H1 (cell line): ENCODE measurements at regions not wholly inside any gene's neighbourhood (a gene's known extent, or its start where the extent isn't known, plus 50 kb on each side); places are given as distances from the start of the nearest gene placed in this dataset.

Source experiments
- CTCF ChIA-PET: fragments of 300-600 bp; sonication (Branson Sonifier 250); formaldehyde crosslinking; loops from one replicate; lab custom pipeline; 2021; ENCODE audit not compliant: partially characterized antibody; lab: Charles Lee
- POLR2A ChIA-PET: fragments of 300-600 bp; sonication (Branson Sonifier 250); formaldehyde crosslinking; loops from one replicate; lab custom pipeline; 2021; ENCODE audit warnings: inconsistent platforms; ENCODE audit not compliant: partially characterized antibody; lab: Charles Lee
- DNase-seq, 2 experiments: peaks; one replicate each; pipeline versions ENCODE4 v3.0.0 to v3.0.0-alpha.2; 2010 to 2022; ENCODE audit warnings: low spot score in 2 of 2, low read depth in 1 of 2, mixed read lengths in 1 of 2
- FAIRE-seq: peaks from 2 replicates; lab custom pipeline; 2011; peaks lifted over from hg19 to GRCh38; lab: Jason Lieb, UNC
- H2AFZ ChIP-seq: 2 replicates; pipeline ENCODE4 v1.8.1; 2012; ENCODE audit warnings: low read length, inconsistent platforms
- H2AK5ac ChIP-seq: 2 replicates; pipeline ENCODE4 v1.6.1; 2013; ENCODE audit warnings: low read depth, low read length
- H2BK120ac ChIP-seq: replicated peaks from 2 replicates; pipeline ENCODE3; 2013; ENCODE audit warnings: low read depth, low read length, inconsistent platforms
- H2BK12ac ChIP-seq: 2 replicates; pipeline ENCODE4 v1.6.1; 2013; ENCODE audit warnings: low read depth, low read length
- H2BK15ac ChIP-seq: 2 replicates; pipeline ENCODE4 v1.6.1; 2013; ENCODE audit warnings: low read length
- H2BK20ac ChIP-seq: 2 replicates; pipeline ENCODE4 v1.6.1; 2013; ENCODE audit warnings: low read length
- H2BK5ac ChIP-seq: 2 replicates; pipeline ENCODE4 v1.6.1; 2013; ENCODE audit warnings: low read depth, low read length
- H3K14ac ChIP-seq: 2 replicates; pipeline ENCODE4 v1.6.1; 2013; ENCODE audit warnings: inconsistent platforms; ENCODE audit not compliant: insufficient read length
- H3K18ac ChIP-seq: 2 replicates; pipeline ENCODE4 v1.6.1; 2013; ENCODE audit warnings: low read length; ENCODE audit errors: extremely low read depth
- H3K23ac ChIP-seq: 2 replicates; pipeline ENCODE4 v1.6.1; 2013; ENCODE audit warnings: inconsistent platforms; ENCODE audit not compliant: insufficient read length
- H3K23me2 ChIP-seq: 2 replicates; pipeline ENCODE4 v1.6.1; 2013; ENCODE audit warnings: low read depth, low read length
- H3K27ac ChIP-seq: 2 replicates; pipeline ENCODE4 v1.6.1; 2011; ENCODE audit warnings: low read depth, low read length, inconsistent platforms
- H3K27me3 ChIP-seq, 4 experiments: replicated peaks in 1 of 4; 1 replicate in 1 of 4; 2 replicates in 3 of 4; pipeline versions ENCODE4 v1.6.1 to v1.8.1; 2011 to 2013; ENCODE audit warnings: low read length in 3 of 4, mild to moderate bottlenecking in 3 of 4, inconsistent platforms in 2 of 4, mixed read lengths in 2 of 4, moderate library complexity in 1 of 4; ENCODE audit not compliant: control insufficient read depth in 3 of 4, insufficient read depth in 3 of 4; ENCODE audit errors: extremely low read depth in 1 of 4
- H3K36me3 ChIP-seq, 4 experiments: 2 replicates each; pipeline versions ENCODE4 v1.6.1 to v1.8.1; 2011 to 2013; ENCODE audit warnings: mild to moderate bottlenecking in 4 of 4, low read length in 3 of 4, moderate library complexity in 2 of 4, control low read depth in 1 of 4, inconsistent platforms in 1 of 4; ENCODE audit not compliant: insufficient read depth in 4 of 4, control insufficient read depth in 2 of 4
- H3K4ac ChIP-seq: replicated peaks from 2 replicates; pipeline ENCODE3; 2013; ENCODE audit warnings: low read length, low read depth, mixed read lengths, inconsistent platforms; ENCODE audit not compliant: insufficient read length
- H3K4me1 ChIP-seq, 4 experiments: replicated peaks in 1 of 4; 1 replicate in 1 of 4; 2 replicates in 3 of 4; pipeline versions ENCODE4 v1.6.1 to v1.8.1; 2011 to 2013; ENCODE audit warnings: low read length in 3 of 4, inconsistent platforms in 2 of 4, mixed read lengths in 1 of 4; ENCODE audit not compliant: insufficient read depth in 4 of 4, control insufficient read depth in 3 of 4
- H3K4me2 ChIP-seq, 2 experiments: 2 replicates each; pipeline versions ENCODE4 v1.6.1 to v1.8.1; 2011 to 2013; ENCODE audit warnings: low read depth in 2 of 2, low read length in 2 of 2, control low read depth in 1 of 2, inconsistent platforms in 1 of 2, mild to moderate bottlenecking in 1 of 2; ENCODE audit not compliant: insufficient read depth in 1 of 2
- H3K4me3 ChIP-seq, 4 experiments: fragments of 200-600, 300-600 bp in 1 of 4; sonication (generic), shearing (Covaris generic), sonication (Bioruptor Twin) in 1 of 4; 2 replicates each; pipeline versions ENCODE4 v1.5.1 to v1.8.1; 2011 to 2016; ENCODE audit warnings: low read length in 4 of 4, low read depth in 3 of 4, control low read depth in 2 of 4, inconsistent platforms in 2 of 4, mild to moderate bottlenecking in 2 of 4, mixed read lengths in 1 of 4, moderate library complexity in 1 of 4; ENCODE audit not compliant: insufficient read depth in 2 of 4; ENCODE audit errors: extremely low read depth in 1 of 4
- H3K56ac ChIP-seq: replicated peaks from 2 replicates; pipeline ENCODE3; 2013; ENCODE audit warnings: low read depth, mild to moderate bottlenecking, mixed read lengths, low read length, inconsistent platforms; ENCODE audit not compliant: insufficient read length
- H3K79me1 ChIP-seq: 2 replicates; pipeline ENCODE4 v1.6.1; 2013; ENCODE audit warnings: low read depth, low read length, control low read depth
- H3K79me2 ChIP-seq, 2 experiments: 2 replicates each; pipeline versions ENCODE4 v1.6.1 to v1.8.1; 2012 to 2013; ENCODE audit warnings: low read length in 2 of 2, mild to moderate bottlenecking in 2 of 2, inconsistent platforms in 1 of 2; ENCODE audit not compliant: insufficient read depth in 2 of 2, control insufficient read depth in 1 of 2
- H3K9ac ChIP-seq, 4 experiments: replicated peaks in 1 of 4; 1 replicate in 1 of 4; 2 replicates in 3 of 4; pipeline versions ENCODE4 v1.6.1 to v1.8.1; 2011 to 2013; ENCODE audit warnings: low read depth in 3 of 4, low read length in 3 of 4, control low read depth in 2 of 4, mild to moderate bottlenecking in 2 of 4, moderate library complexity in 2 of 4, inconsistent platforms in 1 of 4; ENCODE audit errors: extremely low read depth in 1 of 4
- H3K9me3 ChIP-seq, 2 experiments: 2 replicates each; pipeline versions ENCODE4 v1.6.1 to v1.8.1; 2012 to 2013; ENCODE audit warnings: mild to moderate bottlenecking in 2 of 2, moderate library complexity in 2 of 2, control low read depth in 1 of 2, inconsistent platforms in 1 of 2, low read depth in 1 of 2, low read length in 1 of 2, mixed read lengths in 1 of 2; ENCODE audit not compliant: insufficient read depth in 2 of 2
- H4K20me1 ChIP-seq, 2 experiments: replicated peaks in 1 of 2; 2 replicates each; pipeline versions ENCODE3 to v1.8.1; 2011 to 2013; ENCODE audit warnings: inconsistent platforms in 2 of 2, low read length in 2 of 2, mild to moderate bottlenecking in 1 of 2; ENCODE audit not compliant: insufficient read depth in 2 of 2, control insufficient read depth in 1 of 2
- H4K5ac ChIP-seq: 2 replicates; pipeline ENCODE4 v1.6.1; 2013; ENCODE audit warnings: low read length, low read depth, mixed read lengths, inconsistent platforms; ENCODE audit not compliant: insufficient read length
- H4K8ac ChIP-seq: 2 replicates; pipeline ENCODE4 v1.8.0; 2013; ENCODE audit warnings: mild to moderate bottlenecking, moderate library complexity, low read length, inconsistent platforms; ENCODE audit not compliant: insufficient read depth; ENCODE audit errors: extremely low read depth
- H4K91ac ChIP-seq: replicated peaks from 2 replicates; pipeline ENCODE3; 2013; ENCODE audit warnings: low read length, mixed read lengths, inconsistent platforms; ENCODE audit not compliant: insufficient read length
- ATF2 ChIP-seq: IDR thresholded peaks from 2 replicates; pipeline ENCODE4 v1.6.1; 2012; ENCODE audit warnings: low read length, inconsistent platforms
- CEBPB ChIP-seq: IDR thresholded peaks from 2 replicates; pipeline ENCODE4 v1.6.1; 2012; ENCODE audit warnings: low read depth, low read length
- CHD1 ChIP-seq: IDR thresholded peaks from 2 replicates; pipeline ENCODE4 v1.6.1; 2012; ENCODE audit warnings: low read depth, low read length, improper control_type of control experiment
- CREB1 ChIP-seq: IDR thresholded peaks from 2 replicates; pipeline ENCODE4 v1.6.1; 2012; ENCODE audit warnings: inconsistent platforms
- GABPA ChIP-seq: IDR thresholded peaks from 2 replicates; pipeline ENCODE4 v1.6.1; 2011; ENCODE audit warnings: mild to moderate bottlenecking, low read length, moderate library complexity, borderline replicate concordance; ENCODE audit not compliant: insufficient read depth
- JUND ChIP-seq: IDR thresholded peaks from 2 replicates; pipeline ENCODE4 v1.6.1; 2011; ENCODE audit warnings: mild to moderate bottlenecking, improper control_type of control experiment, low read length
- MAX ChIP-seq: IDR thresholded peaks from 2 replicates; pipeline ENCODE4 v1.6.1; 2012; ENCODE audit warnings: inconsistent platforms
- NRF1 ChIP-seq: IDR thresholded peaks from 2 replicates; pipeline ENCODE4 v1.6.1; 2011; ENCODE audit warnings: mild to moderate bottlenecking, low read depth, low read length, improper control_type of control experiment
- SIX5 ChIP-seq: IDR thresholded peaks from 2 replicates; pipeline ENCODE4 v1.6.1; 2011; ENCODE audit warnings: mild to moderate bottlenecking, low read depth, low read length
- TBP ChIP-seq: IDR thresholded peaks from 2 replicates; pipeline ENCODE4 v1.6.1; 2011; ENCODE audit warnings: low read depth, low read length, improper control_type of control experiment
- TEAD4 ChIP-seq: IDR thresholded peaks from 2 replicates; pipeline ENCODE4 v1.6.1; 2012; ENCODE audit warnings: low read depth, low read length, inconsistent platforms, mixed read lengths
- USF2 ChIP-seq: IDR thresholded peaks from 2 replicates; pipeline ENCODE4 v1.6.1; 2011; ENCODE audit warnings: low read length, improper control_type of control experiment
- WGBS, 2 experiments: shearing (Covaris generic) in 1 of 2; methylation state at CpG; one replicate each; pipeline versions ENCODE4 v1.1.6 to v1.1.7; 2013 to 2015; ENCODE audit warnings: low lambda C conversion rate in 2 of 2, mixed read lengths in 2 of 2, inconsistent platforms in 1 of 2, low coverage in 1 of 2, missing lambda C conversion rate in 1 of 2; ENCODE audit not compliant: insufficient replicate concordance in 2 of 2, insufficient coverage in 1 of 2, insufficient read length in 1 of 2; ENCODE audit errors: extremely low coverage in 1 of 2, missing lambda C conversion rate in 1 of 2; 5-methylcytosine and 5-hydroxymethylcytosine counted together

- POLR2A ChIA-PET = no interaction called here
- H4K20me1 ChIP-seq = peaks cover 0 to 3% of the 10 kb centered on the region in 2 experiments
- no peak overlapping the region for H2BK20ac ChIP-seq
- no peak for TF ChIP-seq SIX5
- no peak for TF ChIP-seq USF2
- no peak for TF ChIP-seq CREB1
- TF ChIP-seq MAX = no peak
- TF ChIP-seq ATF2 = no peak
- TF ChIP-seq TEAD4 = no peak
- TF ChIP-seq GABPA = no peak
- no peak for TF ChIP-seq CHD1
- TF ChIP-seq TBP = no peak
- TF ChIP-seq CEBPB = no peak
- TF ChIP-seq NRF1 = no peak
- no peak for TF ChIP-seq JUND
Measured at GRCh38 chr22:49642331-49642730, 185.3 kb downstream of the BRD1 start.

More at GRCh38 chr22:49642331-49642730, 185.3 kb downstream of the BRD1 start:
- H3K79me2 ChIP-seq = no peaks in the 10 kb centered on the region
- H3K27ac ChIP-seq = no peak overlapping the region
- H2BK5ac ChIP-seq = no peak overlapping the region
- H3K23ac ChIP-seq = no peak overlapping the region
- no peak overlapping the region for H2BK120ac ChIP-seq
- DNase-seq (no peak), FAIRE-seq (no peak)
- H2AFZ ChIP-seq = no peak overlapping the region
- no peaks in the 10 kb centered on the region; the same call in 1 of the 2 replicates for H3K79me1 ChIP-seq
- no peak overlapping the region for H3K14ac ChIP-seq
- no peak overlapping the region for H2BK12ac ChIP-seq
- no peaks in the 10 kb centered on the region for H3K36me3 ChIP-seq
- H2BK15ac ChIP-seq = no peak overlapping the region
- peaks cover 9% of the 10 kb centered on the region; the same call in 1 of the 2 replicates for H3K23me2 ChIP-seq
- H3K9ac ChIP-seq = no peak overlapping the region
- H3K4me2 ChIP-seq = no peak overlapping the region
- 90% methylated on average over 7 of the region's 7 CpGs; no CpG with 5 or more reads in 1 of the 2 experiments for whole genome bisulfite sequencing, 2 experiments
- H3K4me1 ChIP-seq = peaks cover 0 to 2% (median 0%) of the 10 kb centered on the region in 4 experiments; a peak in 1 of 7 replicates
- H3K18ac ChIP-seq = no peak overlapping the region
- no peak overlapping the region for H4K5ac ChIP-seq
- H4K91ac ChIP-seq = no peak overlapping the region
- H3K4ac ChIP-seq = no peak overlapping the region
- H3K4me3 ChIP-seq = no peak overlapping the region
- no peaks in the 10 kb centered on the region for H3K9me3 ChIP-seq
- no peaks in the 10 kb centered on the region for H3K27me3 ChIP-seq
- no peak overlapping the region for H3K56ac ChIP-seq
- no peak overlapping the region for H2AK5ac ChIP-seq
- CTCF ChIA-PET = interaction anchor here (0.6 to 1.8 kb wide), 5 partner anchors 27 to 1000 kb away, joined by 3 to 4 read pairs (median 3); no protein-coding TSS in a partner anchor
- no peak overlapping the region for H4K8ac ChIP-seq
